Activated CD4-positive, alpha-beta T cell treated with anti-CD3 and anti-CD28 coated beads, Interleukin-2, amount 50 U/mL, for 48 hours (primary cell): ENCODE measurements at regions not wholly inside any gene's neighbourhood (a gene's known extent, or its start where the extent isn't known, plus 50 kb on each side); places are given as distances from the start of the nearest gene placed in this dataset.

Experiments
- DNase-seq, 2 experiments: peaks; one replicate each; pipeline ENCODE4 v3.0.0-alpha.2; 2020

GRCh38 chr5:124692950-124693349, 53.5 kb downstream of the ZNF608 start:
- no peak for DNase-seq

GRCh38 chr5:124692324-124692723, 54.1 kb downstream of the ZNF608 start:
- DNase-seq = no peak

GRCh38 chr5:124689653-124690052, 56.8 kb downstream of the ZNF608 start:
- DNase-seq = no peak

DNA sequence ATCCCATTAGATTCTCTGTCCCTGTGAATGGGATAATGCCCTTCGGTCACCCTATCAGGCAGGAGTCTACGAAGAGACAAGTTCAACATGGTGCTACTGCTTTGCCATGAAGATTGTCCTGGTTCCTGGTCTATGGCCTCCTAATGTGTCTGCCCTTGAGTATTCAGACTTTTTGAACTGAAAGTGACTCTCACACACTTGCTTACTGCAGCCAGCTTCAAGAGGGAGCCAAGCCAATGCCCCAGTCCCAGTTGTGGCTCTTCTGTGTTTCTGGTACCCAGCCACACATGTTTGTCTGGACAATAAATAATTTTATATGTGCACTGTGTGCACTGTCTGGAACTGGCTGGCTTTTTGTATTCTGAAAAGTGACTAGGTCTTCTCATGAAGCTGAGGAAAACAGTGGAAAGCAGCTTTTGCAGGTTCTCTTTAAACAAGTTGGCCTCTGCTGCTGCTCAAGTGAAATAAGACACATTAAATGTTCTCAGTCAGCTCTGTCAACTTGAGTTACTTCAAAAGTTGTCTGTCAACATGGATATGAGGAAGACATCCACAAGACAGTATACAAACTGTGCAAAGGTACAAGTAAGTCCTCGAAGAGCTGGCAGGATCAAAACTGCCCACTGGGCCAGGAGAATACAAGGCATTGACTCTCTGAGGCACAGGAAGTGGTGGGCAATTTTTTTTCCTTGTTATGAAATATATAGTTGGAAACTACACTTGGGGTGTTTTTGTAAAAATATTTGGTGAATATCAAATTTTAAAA, 60.0 kb downstream of the ZNF608 start:
- no peak for DNase-seq

DNA sequence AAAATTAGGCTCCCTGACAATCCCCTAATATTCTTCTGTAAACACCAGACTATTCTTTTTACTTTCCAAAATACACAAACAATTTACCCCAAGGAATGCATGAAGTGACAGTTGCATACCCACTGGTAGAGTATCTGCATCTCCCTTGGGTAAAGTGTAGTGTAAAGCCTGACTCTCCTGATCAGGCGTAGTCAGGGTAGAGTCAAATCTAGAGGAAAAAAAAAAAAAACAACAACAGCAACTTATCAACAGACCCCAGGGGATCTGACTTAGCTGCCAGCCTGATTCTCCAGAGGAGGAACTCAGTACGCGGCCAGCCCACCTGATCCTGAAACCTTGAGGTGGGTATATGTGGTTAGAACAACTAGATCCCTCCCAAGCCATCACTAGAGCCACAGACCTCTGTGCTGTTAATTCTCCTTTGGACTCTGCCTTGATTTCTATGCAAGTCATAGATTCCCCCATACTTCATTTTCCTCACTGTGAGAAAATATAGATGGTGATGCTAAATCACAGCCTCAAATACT, 61.0 kb downstream of the ZNF608 start:
- no peak for DNase-seq

DNA sequence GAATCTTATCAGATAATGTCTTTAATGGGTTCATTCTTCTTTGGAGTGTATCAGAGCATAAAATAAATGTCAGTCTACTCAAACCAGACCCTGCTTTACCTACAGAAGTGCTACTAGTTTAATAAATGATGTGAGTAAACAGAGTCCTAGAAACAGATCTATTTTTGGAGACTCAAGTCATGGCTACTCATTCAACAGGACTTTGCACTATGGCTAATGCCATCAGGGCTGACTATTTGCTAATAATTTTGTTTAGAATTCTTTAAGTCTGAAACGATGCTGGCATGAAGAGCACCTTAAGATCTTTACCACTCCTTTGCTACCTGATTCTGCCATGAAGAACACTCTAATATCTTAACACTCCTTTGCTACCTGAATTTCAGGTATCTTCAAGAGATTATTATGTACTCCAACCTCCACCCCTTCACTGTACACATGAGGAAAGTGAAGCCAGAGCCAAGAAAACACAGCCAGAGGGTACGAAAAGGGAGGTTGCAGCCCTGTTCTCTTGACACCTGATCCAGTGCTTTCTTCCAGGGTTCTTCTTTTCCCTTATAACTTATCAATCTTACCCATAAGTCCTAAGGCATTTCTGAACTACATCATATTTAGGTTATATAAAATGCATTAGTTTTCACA, 62.4 kb downstream of the ZNF608 start:
- no peak for DNase-seq

DNA sequence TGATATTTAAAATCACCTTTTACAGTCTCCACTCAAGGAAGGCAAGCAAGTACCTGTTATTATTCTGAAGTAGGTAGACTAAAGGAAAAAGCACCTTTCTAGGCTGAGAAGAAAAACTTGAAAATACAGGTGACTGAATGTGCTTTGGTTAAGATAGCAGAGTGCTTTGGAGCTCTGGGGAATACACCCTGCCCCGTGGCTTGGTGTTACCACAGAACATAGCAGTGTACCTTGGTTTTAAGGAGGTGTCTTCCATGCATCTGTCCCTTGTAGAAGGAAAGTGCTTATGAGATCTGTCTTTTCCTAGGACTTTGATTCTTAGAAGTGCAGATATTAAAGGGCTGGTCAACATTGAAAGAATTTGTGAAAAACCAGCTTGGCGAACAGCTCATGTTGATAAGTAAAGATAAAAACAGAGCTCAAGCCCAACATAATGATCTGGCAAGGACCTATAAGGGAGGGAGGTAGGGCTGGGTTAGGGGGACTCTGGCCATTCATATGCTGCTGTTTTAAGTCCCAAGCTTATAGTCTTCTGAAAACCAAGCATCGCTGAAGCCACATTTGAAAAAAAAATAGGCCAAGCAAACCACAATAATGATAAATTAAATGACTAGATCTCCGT, 66.8 kb downstream of the ZNF608 start:
- no peak for DNase-seq

- DNase-seq = no peak
Observed at GRCh38 chr5:124678922-124679519, 67.4 kb downstream of the ZNF608 start.

DNA sequence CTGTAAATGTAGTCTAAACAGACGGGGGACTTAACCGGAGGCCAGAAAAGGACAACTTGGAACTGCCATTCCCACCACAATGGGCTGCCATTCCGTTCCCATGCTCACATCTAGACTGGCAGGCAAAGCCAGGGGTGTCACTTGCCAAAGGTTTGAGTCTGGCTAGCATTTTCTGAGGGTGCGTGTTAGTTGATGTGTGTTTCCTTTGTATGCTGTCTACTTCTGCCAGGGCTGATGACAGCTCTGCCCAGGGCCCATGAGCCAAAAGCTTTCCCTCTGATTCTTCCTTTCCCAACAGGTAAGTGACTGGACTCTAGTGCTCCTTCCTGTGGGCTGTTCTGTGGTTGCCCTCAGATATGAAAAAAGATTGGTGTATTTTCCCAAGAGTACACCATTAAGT, 68.0 kb downstream of the ZNF608 start:
- DNase-seq = no peak

GRCh38 chr5:124677374-124678351, 68.8 kb downstream of the ZNF608 start:
- DNase-seq = no peak

DNA sequence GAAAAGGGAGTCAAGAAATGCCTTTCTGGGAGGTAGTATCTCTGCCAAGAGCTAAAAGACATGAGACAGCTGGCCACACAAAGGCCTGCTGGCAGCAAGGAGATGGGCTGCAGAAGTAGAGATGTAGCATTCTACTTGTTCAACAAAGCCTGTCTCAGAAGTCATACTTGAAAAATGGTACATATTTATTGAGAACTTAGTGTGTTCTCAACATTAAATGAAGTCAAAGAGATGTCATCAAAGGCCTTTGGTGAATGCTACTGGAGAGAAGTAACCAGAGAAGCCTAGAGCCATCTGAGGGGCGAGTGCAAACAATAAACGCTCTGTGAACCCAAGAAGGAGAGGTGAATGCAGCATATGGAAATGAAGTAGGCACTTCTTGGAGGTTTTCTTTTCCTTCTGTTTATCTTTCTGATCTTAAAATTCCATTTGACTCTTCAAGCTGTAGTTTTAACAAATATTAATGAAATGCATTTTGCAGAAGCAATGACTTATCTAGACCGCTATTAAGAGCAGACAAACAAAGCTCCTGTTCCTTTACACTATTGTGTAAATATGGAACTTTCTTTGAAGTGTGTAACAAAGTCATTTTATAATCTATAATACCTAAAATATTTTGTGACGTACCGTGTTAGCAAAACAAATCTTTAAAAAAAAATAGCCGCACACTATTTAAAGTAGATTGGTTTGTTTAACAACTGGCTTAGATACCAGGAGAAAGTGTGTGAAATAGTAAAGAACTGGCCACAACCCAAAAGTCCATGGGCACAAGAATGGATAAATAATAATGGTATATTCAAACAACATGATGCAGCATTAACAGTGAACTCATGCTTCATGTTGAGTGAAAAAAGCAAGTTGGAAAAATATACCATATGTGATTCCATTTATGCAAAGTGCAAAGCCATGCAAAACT, 70.2 kb downstream of the ZNF608 start:
- DNase-seq = no peak

GRCh38 chr5:124671193-124671592, 75.2 kb downstream of the ZNF608 start:
- no peak for DNase-seq

GRCh38 chr5:124670722-124671184, 75.7 kb downstream of the ZNF608 start:
- DNase-seq = no peak

DNA sequence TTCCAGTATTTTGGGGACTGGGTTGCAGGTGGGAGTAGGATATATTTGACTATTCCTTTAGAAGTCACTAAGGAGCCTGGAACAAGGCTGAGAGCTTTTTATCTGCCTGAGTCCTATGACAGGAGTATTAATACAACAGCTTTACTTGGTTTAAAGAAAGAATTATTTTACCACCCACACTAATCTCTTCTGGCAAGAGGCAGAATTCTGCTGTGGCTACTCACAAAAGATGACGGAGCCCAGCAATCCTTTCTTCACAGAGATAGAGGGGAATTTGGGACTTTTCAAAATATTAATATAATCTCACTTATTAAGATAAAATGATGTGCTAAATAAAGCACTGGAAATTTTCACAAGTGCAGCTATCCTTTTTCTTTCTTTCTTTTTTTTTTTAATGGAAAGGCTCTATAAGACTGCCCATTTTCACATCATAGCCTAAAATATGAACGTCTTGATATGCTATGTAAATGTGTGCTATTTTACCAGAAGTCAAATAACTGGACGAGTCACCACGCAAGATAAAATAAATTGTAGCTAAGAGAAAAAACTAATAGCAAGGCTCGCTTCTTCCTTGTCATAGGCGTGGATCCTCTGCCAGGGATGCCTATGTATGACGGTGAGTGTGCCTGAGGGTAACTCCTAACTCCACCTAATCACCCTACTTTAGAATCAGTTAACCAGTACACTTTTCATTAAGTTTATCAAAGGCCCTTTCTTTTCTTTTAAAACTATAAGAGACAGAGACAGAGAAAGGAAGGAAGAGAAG, 76.3 kb downstream of the ZNF608 start:
- no peak for DNase-seq

DNA sequence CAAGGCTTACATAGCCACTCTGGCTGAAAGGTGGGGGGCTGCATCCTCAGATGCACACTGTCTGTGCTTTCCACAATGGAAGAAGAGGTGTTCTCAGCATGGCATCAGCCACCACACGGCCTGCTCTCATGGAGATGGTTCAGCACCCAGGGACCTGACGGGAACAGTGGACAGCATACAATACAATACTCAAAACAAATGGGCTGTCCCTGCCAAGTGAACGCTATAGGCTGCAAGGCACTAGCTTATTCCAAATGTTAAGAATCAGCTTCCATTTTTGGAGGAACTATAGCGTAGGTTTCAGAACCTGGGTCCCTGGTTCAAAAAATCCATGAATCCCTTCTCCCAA, 77.2 kb downstream of the ZNF608 start:
- DNase-seq = no peak

- DNase-seq = no peak
Observed at GRCh38 chr5:124668353-124669299, 77.8 kb downstream of the ZNF608 start.

GRCh38 chr5:124665625-124666024, 80.8 kb downstream of the ZNF608 start:
- no peak for DNase-seq

DNA sequence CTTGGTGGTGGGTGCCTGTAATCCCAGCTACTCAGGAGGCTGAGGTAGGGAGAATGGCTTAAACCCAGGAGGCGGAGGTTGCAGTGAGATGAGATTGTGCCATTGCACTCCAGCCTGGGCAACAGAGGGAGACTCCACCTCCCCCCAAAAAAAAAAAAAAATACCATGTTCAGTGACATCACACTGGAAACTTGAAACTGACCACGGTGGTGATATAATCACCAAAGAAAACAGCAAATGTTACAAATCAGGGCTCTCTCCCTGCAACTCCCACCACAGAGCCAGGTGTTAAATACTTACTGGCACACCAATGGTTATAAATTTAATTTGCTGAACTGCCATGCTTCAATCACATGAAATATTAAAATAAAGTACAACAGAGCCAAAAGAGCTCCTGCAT, 81.4 kb downstream of the ZNF608 start:
- no peak for DNase-seq

DNA sequence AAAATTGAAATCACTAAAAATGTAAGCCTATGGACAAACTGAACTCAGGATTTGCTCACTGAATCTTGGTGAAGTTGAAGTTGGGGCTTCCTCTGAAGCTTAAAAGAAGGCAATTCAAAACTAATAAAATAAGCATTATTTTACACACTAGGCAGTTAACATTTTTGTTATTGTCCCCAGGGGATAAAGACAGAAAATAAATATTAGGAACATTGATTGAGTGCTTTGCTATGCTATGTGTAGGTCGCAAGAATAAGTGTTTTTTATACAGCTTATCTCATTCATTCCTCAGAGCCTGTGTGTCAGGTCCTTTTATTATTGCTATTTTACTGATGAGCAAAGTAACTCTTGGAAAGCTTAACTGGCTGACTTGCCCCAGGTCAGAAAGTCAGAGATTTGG, 82.2 kb downstream of the ZNF608 start:
- DNase-seq = no peak
